Gastrocnemius medialis (tissue), 4 donors: ENCODE measurements at regions not wholly inside any gene's neighbourhood (a gene's known extent, or its start where the extent isn't known, plus 50 kb on each side); places are given as distances from the start of the nearest gene placed in this dataset.
"Not testable (repeated sequence)": the region's sequence is repeated elsewhere in the genome, so short reads cannot be mapped to it uniquely, and the experiment has no call there.

Source experiments
- ATAC-seq, 2 donors: fragments of 150-250 bp; one replicate each; pipeline ENCODE4 v1.9.1; 2016
- DNase-seq, 2 donors: peaks; one replicate each; pipeline ENCODE4 v3.0.0-alpha.2; 2019
- H3K27ac ChIP-seq, 4 donors: fragments of 200-600 bp; sonication (generic); 1 replicate in 1 of 4; 2 replicates in 3 of 4; pipeline ENCODE4 v1.5.1; 2016 to 2018; ENCODE audit warnings: mild to moderate bottlenecking in 2 of 4, moderate library complexity in 1 of 4
- H3K27me3 ChIP-seq, 3 donors: fragments of 200-600 bp; sonication (generic) in 2 of 3; 1 replicate in 1 of 3; 2 replicates in 2 of 3; pipeline versions ENCODE4 v1.5.1 to v1.6.0; 2016 to 2019; ENCODE audit warnings: mild to moderate bottlenecking in 1 of 3, moderate library complexity in 1 of 3
- H3K36me3 ChIP-seq, 2 donors: fragments of 200-600 bp; sonication (generic) in 1 of 2; one replicate each; pipeline ENCODE4 v1.5.1; 2017 to 2018
- H3K4me1 ChIP-seq, 2 donors: fragments of 200-600 bp; sonication (generic) in 1 of 2; one replicate each; pipeline ENCODE4 v1.5.1; 2016 to 2017; ENCODE audit warnings: mild to moderate bottlenecking in 2 of 2
- H3K4me3 ChIP-seq, 4 donors: fragments of 200-600 bp; sonication (generic) in 3 of 4; 1 replicate in 1 of 4; 2 replicates in 3 of 4; pipeline ENCODE4 v1.5.1; 2016 to 2019; ENCODE audit warnings: mild to moderate bottlenecking in 2 of 4
- H3K9me3 ChIP-seq, 3 donors: fragments of 200-600 bp; sonication (generic) in 2 of 3; 1 replicate in 1 of 3; 2 replicates in 2 of 3; pipeline ENCODE4 v1.5.1; 2016 to 2019
- CTCF ChIP-seq, 5 experiments: fragments of 450-650 bp in 3 of 5; fragments of 200-600 bp in 2 of 5; sonication (generic) in 2 of 5; IDR thresholded peaks in 4 of 5; conservative IDR thresholded peaks in 1 of 5; 1 replicate in 4 of 5; 2 replicates in 1 of 5; pipeline ENCODE4 v1.5.1; 2016 to 2019; ENCODE audit warnings: antibody characterized with exemption in 5 of 5, mild to moderate bottlenecking in 3 of 5, moderate library complexity in 3 of 5
- POLR2A ChIP-seq, 2 donors: fragments of 450-650 bp; IDR thresholded peaks; one replicate each; pipeline ENCODE4 v1.6.1; 2017; ENCODE audit warnings: antibody characterized with exemption in 2 of 2, mild to moderate bottlenecking in 2 of 2, moderate library complexity in 2 of 2
- in situ Hi-C, 4 donors: fragments of 200-750 bp; cut with MboI; loops; one replicate each; pipeline versions ENCODE4 v1.15.0 to v1.8.0; 2017; ENCODE audit warnings: low sequenced_read_pairs in 4 of 4
- intact Hi-C: fragments of 100-400 bp; cut with DNase I; formaldehyde crosslinking; loops from one replicate; pipeline ENCODE4 v1.15.1; 2023; ENCODE audit warnings: low total_unique reads

GRCh38 chr3:5581743-5582142 lies 394.2 kb downstream of the EDEM1 start:
- in situ Hi-C loops (no loop called here), intact Hi-C loops (no loop called here)
- no peak for TF ChIP-seq CTCF (IDR thresholded peaks at IDR 0.05 in 4 of 5, conservative IDR thresholded peaks at IDR 0.05 in 1 of 5)
- no peak for TF ChIP-seq POLR2A (IDR thresholded peaks at IDR 0.05)
- H3K36me3 ChIP-seq: no peaks in the 10 kb centered on the region
- H3K27ac ChIP-seq: no peak overlapping the region
- no peak overlapping the region for H3K4me3 ChIP-seq
- DNase-seq: no peak
- H3K4me1 ChIP-seq: no peaks in the 10 kb centered on the region
- H3K27me3 ChIP-seq: no peaks in the 10 kb centered on the region
- ATAC-seq: no peak
- no peaks in the 10 kb centered on the region for H3K9me3 ChIP-seq

GRCh38 chr3:5583920-5584319 lies 396.4 kb downstream of the EDEM1 start:
- H3K9me3 ChIP-seq: no peaks in the 10 kb centered on the region
- no peaks in the 10 kb centered on the region for H3K36me3 ChIP-seq
- no peak for ATAC-seq
- no peak overlapping the region for H3K4me3 ChIP-seq
- TF ChIP-seq CTCF (IDR thresholded peaks at IDR 0.05 in 4 of 5, conservative IDR thresholded peaks at IDR 0.05 in 1 of 5) (no peak), POLR2A (IDR thresholded peaks at IDR 0.05) (no peak)
- H3K27me3 ChIP-seq: no peaks in the 10 kb centered on the region
- in situ Hi-C loops (no loop called here), intact Hi-C loops (no loop called here)
- no peaks in the 10 kb centered on the region for H3K4me1 ChIP-seq
- H3K27ac ChIP-seq: no peak overlapping the region
- no peak for DNase-seq

- ATAC-seq (no peak), DNase-seq (no peak)
- no peaks in the 10 kb centered on the region for H3K27me3 ChIP-seq
- in situ Hi-C loops: no loop called here
- no peaks in the 10 kb centered on the region for H3K4me1 ChIP-seq
- no peak for TF ChIP-seq POLR2A (IDR thresholded peaks at IDR 0.05)
- no peak for TF ChIP-seq CTCF (IDR thresholded peaks at IDR 0.05 in 4 of 5, conservative IDR thresholded peaks at IDR 0.05 in 1 of 5)
- no peak overlapping the region for H3K4me3 ChIP-seq
- H3K36me3 ChIP-seq: no peaks in the 10 kb centered on the region
- intact Hi-C loops: no loop called here
- H3K27ac ChIP-seq: no peak overlapping the region
- no peaks in the 10 kb centered on the region for H3K9me3 ChIP-seq
Observed at GRCh38 chr3:5585085-5585484, 397.6 kb downstream of the EDEM1 start.

- in situ Hi-C loops (no loop called here), intact Hi-C loops (no loop called here)
- DNase-seq (no peak), ATAC-seq (no peak)
- no peaks in the 10 kb centered on the region for H3K9me3 ChIP-seq
- TF ChIP-seq CTCF (IDR thresholded peaks at IDR 0.05 in 4 of 5, conservative IDR thresholded peaks at IDR 0.05 in 1 of 5) (no peak), POLR2A (IDR thresholded peaks at IDR 0.05) (no peak)
- H3K4me3 ChIP-seq: no peak overlapping the region
- no peaks in the 10 kb centered on the region for H3K27me3 ChIP-seq
- H3K27ac ChIP-seq: no peak overlapping the region
- H3K36me3 ChIP-seq: no peaks in the 10 kb centered on the region
- no peaks in the 10 kb centered on the region for H3K4me1 ChIP-seq
Observed at GRCh38 chr3:5606884-5607472, 419.5 kb downstream of the EDEM1 start.

- TF ChIP-seq POLR2A (IDR thresholded peaks at IDR 0.05) (no peak), CTCF (IDR thresholded peaks at IDR 0.05 in 4 of 5, conservative IDR thresholded peaks at IDR 0.05 in 1 of 5) (no peak)
- no peaks in the 10 kb centered on the region for H3K4me1 ChIP-seq
- intact Hi-C loops (no loop called here), in situ Hi-C loops (no loop called here)
- H3K4me3 ChIP-seq: no peak overlapping the region
- H3K27me3 ChIP-seq: no peaks in the 10 kb centered on the region
- H3K9me3 ChIP-seq: no peaks in the 10 kb centered on the region
- ATAC-seq (no peak), DNase-seq (no peak)
- no peaks in the 10 kb centered on the region for H3K36me3 ChIP-seq
- H3K27ac ChIP-seq: no peak overlapping the region
Observed at GRCh38 chr3:5607581-5607980, 420.1 kb downstream of the EDEM1 start.

GRCh38 chr3:5608971-5609370 lies 421.5 kb downstream of the EDEM1 start:
- H3K4me3 ChIP-seq, H3K36me3 ChIP-seq, H3K27me3 ChIP-seq, H3K27ac ChIP-seq, ATAC-seq, in situ Hi-C loops, DNase-seq, intact Hi-C loops, H3K4me1 ChIP-seq, H3K9me3 ChIP-seq: not testable (repeated sequence)
